Transverse colon (tissue), 4 donors: ENCODE measurements at regions not wholly inside any gene's neighbourhood (a gene's known extent, or its start where the extent isn't known, plus 50 kb on each side); places are given as distances from the start of the nearest gene placed in this dataset.

ENCODE experiments used
- DNase-seq: peaks from one replicate; pipeline ENCODE4 v3.0.0-alpha.2; 2019
- H3K27ac ChIP-seq, 4 donors: fragments of 200-600 bp; sonication (generic); 2 replicates each; pipeline ENCODE4 v1.5.1; 2016 to 2018; ENCODE audit warnings: inconsistent platforms in 4 of 4
- H3K27me3 ChIP-seq: fragments of 200-600 bp; sonication (generic); 2 replicates; pipeline ENCODE4 v1.5.1; 2017; ENCODE audit warnings: inconsistent platforms
- H3K36me3 ChIP-seq, 4 donors: fragments of 200-600 bp; sonication (generic); 2 replicates each; pipeline ENCODE4 v1.5.1; 2017 to 2019; ENCODE audit warnings: inconsistent platforms in 4 of 4
- H3K4me1 ChIP-seq, 4 donors: fragments of 200-600 bp; sonication (generic); 2 replicates each; pipeline ENCODE4 v1.5.1; 2017 to 2020; ENCODE audit warnings: inconsistent platforms in 4 of 4
- H3K4me3 ChIP-seq, 4 donors: fragments of 200-600 bp; sonication (generic); 1 replicate in 1 of 4; 2 replicates in 3 of 4; pipeline versions ENCODE4 v1.5.1 to v1.6.1; 2017 to 2019; ENCODE audit warnings: inconsistent platforms in 4 of 4
- H3K9me3 ChIP-seq, 2 donors: fragments of 200-600 bp; sonication (generic); 2 replicates each; pipeline ENCODE4 v1.5.1; 2017 to 2019; ENCODE audit warnings: inconsistent platforms in 2 of 2
- EP300 ChIP-seq: sonication (generic); formaldehyde crosslinking; IDR thresholded peaks from one replicate; pipeline ENCODE4 v1.6.1; 2017; ENCODE audit warnings: antibody characterized with exemption, low read depth
- POLR2A ChIP-seq: fragments of 450-650 bp; IDR thresholded peaks from one replicate; pipeline ENCODE4 v1.6.1; 2016; ENCODE audit warnings: antibody characterized with exemption, mild to moderate bottlenecking, moderate library complexity
- POLR2AphosphoS5 ChIP-seq, 3 donors: sonication (generic); formaldehyde crosslinking; IDR thresholded peaks; one replicate each; pipeline ENCODE4 v1.6.1; 2016; ENCODE audit warnings: antibody characterized with exemption in 3 of 3
- WGBS, 2 donors: methylation state at CpG; one replicate each; pipeline ENCODE4 v1.1.5; 2018; ENCODE audit warnings: low coverage in 1 of 2; 5-methylcytosine and 5-hydroxymethylcytosine counted together
- in situ Hi-C, 4 donors: fragments of 200-750 bp; cut with MboI; loops; one replicate each; pipeline versions ENCODE4 v1.15.0 to v1.15.1; 2017; ENCODE audit warnings: low sequenced_read_pairs in 3 of 4, low pct_ligation_motif_present in 1 of 4, low pct_unique_long_range_greater_than_20kb in 1 of 4
- intact Hi-C: fragments of 100-400 bp; cut with DNase I; formaldehyde crosslinking; loops from one replicate; pipeline ENCODE4 v1.15.1; 2023; ENCODE audit warnings: low total_unique reads
- TF ChIP-seq, protein P1 (sequence below), 5 experiments: fragments of 200-600 bp in 3 of 5; fragments of 450-650 bp in 2 of 5; sonication (generic) in 3 of 5; IDR thresholded peaks; 1 replicate in 2 of 5; 2 replicates in 3 of 5; pipeline ENCODE4 v1.5.1; 2016 to 2017; ENCODE audit warnings: antibody characterized with exemption in 5 of 5, inconsistent platforms in 3 of 5, mild to moderate bottlenecking in 2 of 5, moderate library complexity in 1 of 5

- no peaks in the 10 kb centered on the region for H3K9me3 ChIP-seq
- no peak overlapping the region for H3K27ac ChIP-seq
- H3K4me1 ChIP-seq, result no peaks in the 10 kb centered on the region
- 70 to 100% methylated on average over 1 to 2 of the region's 2 CpGs for WGBS, 2 donors
- intact Hi-C loops, result no loop called here
- TF ChIP-seq, protein P1, sequence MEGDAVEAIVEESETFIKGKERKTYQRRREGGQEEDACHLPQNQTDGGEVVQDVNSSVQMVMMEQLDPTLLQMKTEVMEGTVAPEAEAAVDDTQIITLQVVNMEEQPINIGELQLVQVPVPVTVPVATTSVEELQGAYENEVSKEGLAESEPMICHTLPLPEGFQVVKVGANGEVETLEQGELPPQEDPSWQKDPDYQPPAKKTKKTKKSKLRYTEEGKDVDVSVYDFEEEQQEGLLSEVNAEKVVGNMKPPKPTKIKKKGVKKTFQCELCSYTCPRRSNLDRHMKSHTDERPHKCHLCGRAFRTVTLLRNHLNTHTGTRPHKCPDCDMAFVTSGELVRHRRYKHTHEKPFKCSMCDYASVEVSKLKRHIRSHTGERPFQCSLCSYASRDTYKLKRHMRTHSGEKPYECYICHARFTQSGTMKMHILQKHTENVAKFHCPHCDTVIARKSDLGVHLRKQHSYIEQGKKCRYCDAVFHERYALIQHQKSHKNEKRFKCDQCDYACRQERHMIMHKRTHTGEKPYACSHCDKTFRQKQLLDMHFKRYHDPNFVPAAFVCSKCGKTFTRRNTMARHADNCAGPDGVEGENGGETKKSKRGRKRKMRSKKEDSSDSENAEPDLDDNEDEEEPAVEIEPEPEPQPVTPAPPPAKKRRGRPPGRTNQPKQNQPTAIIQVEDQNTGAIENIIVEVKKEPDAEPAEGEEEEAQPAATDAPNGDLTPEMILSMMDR (IDR thresholded peaks at IDR 0.05), result no peak
- TF ChIP-seq POLR2A (no peak), POLR2AphosphoS5 (IDR thresholded peaks at IDR 0.05) (no peak), EP300 (no peak)
- no peaks in the 10 kb centered on the region for H3K27me3 ChIP-seq
- no peak for DNase-seq
- no peaks in the 10 kb centered on the region for H3K36me3 ChIP-seq
- H3K4me3 ChIP-seq, result no peak overlapping the region
- in situ Hi-C loops, result no loop called here
Measured at GRCh38 chr11:70853770-70854108, 398.6 kb downstream of the SHANK2 start.

GRCh38 chr11:70854201-70854600 is 398.2 kb downstream of the SHANK2 start:
- H3K27me3 ChIP-seq, result no peaks in the 10 kb centered on the region
- no peak overlapping the region for H3K27ac ChIP-seq
- TF ChIP-seq EP300 (no peak), POLR2AphosphoS5 (IDR thresholded peaks at IDR 0.05) (no peak), POLR2A (no peak)
- TF ChIP-seq, protein P1 (IDR thresholded peaks at IDR 0.05), result no peak
- DNase-seq, result no peak
- in situ Hi-C loops (no loop called here), intact Hi-C loops (no loop called here)
- H3K9me3 ChIP-seq, result no peaks in the 10 kb centered on the region
- no peaks in the 10 kb centered on the region for H3K36me3 ChIP-seq
- H3K4me3 ChIP-seq, result no peak overlapping the region
- WGBS, 2 donors, result 83 to 85% methylated on average over 1 to 3 of the region's 3 CpGs
- H3K4me1 ChIP-seq, result no peaks in the 10 kb centered on the region

DNA sequence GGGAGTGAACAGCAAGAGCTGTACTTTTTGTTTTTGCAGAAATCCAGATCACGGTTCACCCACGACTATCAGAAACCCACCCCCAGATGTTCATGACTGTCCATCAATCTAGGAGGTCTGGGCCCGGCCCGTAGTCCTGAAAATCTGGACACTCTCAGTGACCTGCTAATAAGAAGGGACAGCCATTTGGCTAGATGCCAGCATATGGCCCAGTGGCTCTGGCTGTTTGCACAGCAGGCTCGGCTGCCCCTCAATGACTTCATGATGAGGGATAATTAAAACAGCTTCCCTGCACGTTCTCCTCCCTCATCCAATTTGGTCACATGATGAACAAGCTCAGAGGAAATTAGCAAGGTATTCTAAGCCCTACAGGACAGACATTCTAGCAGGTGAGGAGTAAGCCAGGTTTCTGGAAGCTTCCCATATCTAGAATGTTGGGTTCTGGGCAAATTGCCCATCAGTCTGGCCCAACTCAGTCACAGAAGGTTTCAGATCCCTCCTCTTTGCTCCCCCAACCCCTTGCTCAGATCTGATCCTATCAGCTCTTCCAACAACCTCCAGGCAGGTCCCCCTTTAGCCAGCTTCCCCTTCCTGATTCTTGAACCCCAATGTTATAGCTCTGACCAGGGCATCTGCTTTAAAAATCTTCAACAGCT is 397.3 kb downstream of the SHANK2 start:
- Histone ChIP-seq H3K36me3 (no peaks in the 10 kb centered on the region), H3K4me3 (no peak overlapping the region), H3K27me3 (no peaks in the 10 kb centered on the region), H3K4me1 (no peaks in the 10 kb centered on the region), H3K27ac (no peak overlapping the region), H3K9me3 (no peaks in the 10 kb centered on the region)
- WGBS, 2 donors, result 58% methylated on average over 6 of the region's 6 CpGs; no CpG with 5 or more reads in 1 of the 2 donors
- DNase-seq, result no peak
- no peak for TF ChIP-seq POLR2A
- no peak for TF ChIP-seq POLR2AphosphoS5 (IDR thresholded peaks at IDR 0.05)
- TF ChIP-seq, protein P1 (IDR thresholded peaks at IDR 0.05), result no peak
- no peak for TF ChIP-seq EP300
- intact Hi-C loops, result no loop called here
- in situ Hi-C loops, result no loop called here

GRCh38 chr11:70857894-70858293 is 394.5 kb downstream of the SHANK2 start:
- H3K4me3 ChIP-seq, result no peak overlapping the region
- H3K27ac ChIP-seq, result no peak overlapping the region
- H3K27me3 ChIP-seq, result no peaks in the 10 kb centered on the region
- DNase-seq, result no peak
- TF ChIP-seq, protein P1 (IDR thresholded peaks at IDR 0.05), result no peak
- TF ChIP-seq POLR2AphosphoS5 (IDR thresholded peaks at IDR 0.05) (no peak), POLR2A (no peak), EP300 (no peak)
- H3K4me1 ChIP-seq, result no peaks in the 10 kb centered on the region
- in situ Hi-C loops (no loop called here), intact Hi-C loops (no loop called here)
- WGBS, 2 donors, result 88 to 100% methylated on average over 2 to 3 of the region's 3 CpGs
- H3K36me3 ChIP-seq, result no peaks in the 10 kb centered on the region
- H3K9me3 ChIP-seq, result no peaks in the 10 kb centered on the region
